ENCODE measurements at regions not wholly inside any gene's neighbourhood (a gene's known extent, or its start where the extent isn't known, plus 50 kb on each side); places are given as distances from the start of the nearest gene placed in this dataset.

GRCh38 chr15:70213794-70214193, 116.1 kb upstream of the TLE3 start:
- H3K9me3 ChIP-seq, result no peaks in the 10 kb centered on the region
- no peak overlapping the region for H3K27ac ChIP-seq
- DNase-seq, result no peak
- WGBS, 5 donors, result 73 to 95% (median 74%) methylated on average over 7 of the region's 7 CpGs
- TF ChIP-seq CTCF (IDR thresholded peaks at IDR 0.05) (no peak), EP300 (IDR thresholded peaks at IDR 0.05) (no peak), POLR2AphosphoS5 (IDR thresholded peaks at IDR 0.05) (no peak), POLR2A (IDR thresholded peaks at IDR 0.05) (no peak)
- H3K36me3 ChIP-seq, result no peaks in the 10 kb centered on the region
- H3K4me1 ChIP-seq, result peaks cover 0 to 6% (median 0%) of the 10 kb centered on the region in 4 donors
- no peak overlapping the region for H3K4me3 ChIP-seq
- no peaks in the 10 kb centered on the region for H3K27me3 ChIP-seq
- intact Hi-C loops (cut with DNase I; ENCODE audit: low total_unique reads), result no loop called here

- WGBS, 5 donors, result 75 to 82% (median 76%) methylated on average over 10 of the region's 10 CpGs
- TF ChIP-seq CTCF (IDR thresholded peaks at IDR 0.05) (no peak), POLR2A (IDR thresholded peaks at IDR 0.05) (no peak), EP300 (IDR thresholded peaks at IDR 0.05) (no peak), POLR2AphosphoS5 (IDR thresholded peaks at IDR 0.05) (no peak)
- intact Hi-C loops (cut with DNase I; ENCODE audit: low total_unique reads), result no loop called here
- Histone ChIP-seq H3K36me3 (no peaks in the 10 kb centered on the region), H3K4me3 (no peak overlapping the region), H3K27ac (no peak overlapping the region), H3K9me3 (no peaks in the 10 kb centered on the region), H3K27me3 (no peaks in the 10 kb centered on the region), H3K4me1 (peaks cover 0 to 6% (median 0%) of the 10 kb centered on the region in 4 donors)
- DNase-seq, result no peak
These were observed 115.2 kb upstream of the TLE3 start for GRCh38 chr15:70212963-70213315.

GRCh38 chr15:70212286-70212962, 114.7 kb upstream of the TLE3 start:
- H3K9me3 ChIP-seq, result no peaks in the 10 kb centered on the region
- peak in 1 of 2 donors; percentile 66 for DNase-seq
- no peaks in the 10 kb centered on the region for H3K27me3 ChIP-seq
- peaks cover 0 to 6% (median 0%) of the 10 kb centered on the region in 4 donors for H3K4me1 ChIP-seq
- intact Hi-C loops (cut with DNase I; ENCODE audit: low total_unique reads), result no loop called here
- TF ChIP-seq POLR2A (IDR thresholded peaks at IDR 0.05) (no peak), CTCF (IDR thresholded peaks at IDR 0.05) (no peak), EP300 (IDR thresholded peaks at IDR 0.05) (no peak), POLR2AphosphoS5 (IDR thresholded peaks at IDR 0.05) (no peak)
- 73 to 84% (median 79%) methylated on average over 12 to 18 of the region's 18 CpGs for WGBS, 5 donors
- no peak overlapping the region for H3K27ac ChIP-seq
- no peaks in the 10 kb centered on the region for H3K36me3 ChIP-seq
- H3K4me3 ChIP-seq, result no peak overlapping the region

- DNase-seq, result no peak
- Histone ChIP-seq H3K27me3 (no peaks in the 10 kb centered on the region), H3K27ac (no peak overlapping the region), H3K4me1 (peaks cover 0 to 6% (median 0%) of the 10 kb centered on the region in 4 donors), H3K4me3 (no peak overlapping the region), H3K9me3 (no peaks in the 10 kb centered on the region), H3K36me3 (no peaks in the 10 kb centered on the region)
- WGBS, 5 donors, result 87 to 91% (median 88%) methylated on average over 6 of the region's 6 CpGs
- no peak for TF ChIP-seq POLR2A (IDR thresholded peaks at IDR 0.05)
- TF ChIP-seq CTCF (IDR thresholded peaks at IDR 0.05), result no peak
- TF ChIP-seq EP300 (IDR thresholded peaks at IDR 0.05), result no peak
- TF ChIP-seq POLR2AphosphoS5 (IDR thresholded peaks at IDR 0.05), result no peak
- intact Hi-C loops (cut with DNase I; ENCODE audit: low total_unique reads), result no loop called here
These were observed 112.8 kb upstream of the TLE3 start for GRCh38 chr15:70210528-70210927.

Measured in stomach (tissue), 8 donors.